HepG2 (cell line): ENCODE measurements at regions not wholly inside any gene's neighbourhood (a gene's known extent, or its start where the extent isn't known, plus 50 kb on each side); places are given as distances from the start of the nearest gene placed in this dataset.

ENCODE experiments used
- ATAC-seq: fragments of 200-7000 bp; cut with Tn5 transposase; 3 replicates; pipeline ENCODE4 v1.9.1; 2020; ENCODE audit warnings: mild to moderate bottlenecking, moderate library complexity
- BruUV-seq: library from RNA; stranded (reverse); fragments of 400-500 nt; replicated peaks from 2 replicates; lab custom pipeline; 2021; lab: Mats Ljungman, UMichigan
- CTCF ChIA-PET: fragments of 300-600 bp; formaldehyde crosslinking; extraction: SDS; loops from one replicate; lab custom pipeline; 2021; ENCODE audit warnings: low total read pairs, inconsistent platforms, low intra/inter-chr PET ratio; lab: Yijun Ruan, JAX
- POLR2A ChIA-PET: fragments of 350-600 bp; sonication (Branson Sonifier 250); formaldehyde crosslinking; loops from one replicate; lab custom pipeline; 2020; ENCODE audit warnings: antibody characterized with exemption, inconsistent platforms; lab: Yijun Ruan, JAX
- DNase-seq: peaks from one replicate; pipeline ENCODE4 v3.0.0-alpha.2; 2015; ENCODE audit warnings: low spot score
- FAIRE-seq: peaks from 3 replicates; lab custom pipeline; 2011; peaks lifted over from hg19 to GRCh38; lab: Jason Lieb, UNC
- H2AFZ ChIP-seq: one replicate; pipeline ENCODE4 v1.6.1; 2011; ENCODE audit warnings: low read length, inconsistent platforms
- H3K27ac ChIP-seq: fragments of 300-600 bp; 3 replicates; pipeline ENCODE4 v1.8.0; 2011; ENCODE audit warnings: mixed run types, mild to moderate bottlenecking, mixed read lengths, low read length, inconsistent platforms; ENCODE audit not compliant: insufficient read depth; ENCODE audit errors: extremely low read length
- H3K27me3 ChIP-seq, 2 experiments: fragments of 200-600 bp in 1 of 2; 2 replicates in 1 of 2; 3 replicates in 1 of 2; pipeline versions ENCODE4 v1.6.0 to v1.8.0; 2011; ENCODE audit warnings: low read length in 2 of 2, mild to moderate bottlenecking in 2 of 2, moderate library complexity in 2 of 2, inconsistent platforms in 1 of 2; ENCODE audit not compliant: insufficient read depth in 2 of 2, control insufficient read depth in 1 of 2
- H3K36me3 ChIP-seq, 2 experiments: fragments of 200-600 bp in 1 of 2; replicated peaks in 1 of 2; 2 replicates in 1 of 2; 3 replicates in 1 of 2; pipeline versions ENCODE4 v1.5.1 to v1.8.0; 2011; ENCODE audit warnings: low read length in 2 of 2, inconsistent platforms in 1 of 2; ENCODE audit not compliant: insufficient read depth in 2 of 2, control insufficient read depth in 1 of 2
- H3K4me1 ChIP-seq: 2 replicates; pipeline ENCODE4 v1.5.1; 2012; ENCODE audit warnings: low read length, inconsistent platforms; ENCODE audit not compliant: insufficient read depth
- H3K4me2 ChIP-seq: 2 replicates; pipeline ENCODE4 v1.6.0; 2011; ENCODE audit warnings: low read depth, low read length, inconsistent platforms
- H3K4me3 ChIP-seq, 3 experiments: fragments of 200-600 bp in 1 of 3; sonication (generic), shearing (Covaris generic) in 1 of 3; replicated peaks in 1 of 3; 2 replicates each; pipeline ENCODE4 v1.5.1; 2011 to 2016; ENCODE audit warnings: low read length in 3 of 3, inconsistent platforms in 2 of 3, low read depth in 2 of 3, mild to moderate bottlenecking in 2 of 3, control low read depth in 1 of 3, mixed read lengths in 1 of 3; ENCODE audit not compliant: insufficient read depth in 1 of 3
- H3K79me2 ChIP-seq: one replicate; pipeline ENCODE4 v1.6.1; 2011; ENCODE audit warnings: low read length, inconsistent platforms; ENCODE audit not compliant: insufficient read depth
- H3K9ac ChIP-seq: 2 replicates; pipeline ENCODE4 v1.6.0; 2011; ENCODE audit warnings: mild to moderate bottlenecking, low read depth, low read length, inconsistent platforms; ENCODE audit not compliant: insufficient read depth
- H3K9me3 ChIP-seq: 2 replicates; pipeline ENCODE4 v1.5.1; 2012; ENCODE audit warnings: mild to moderate bottlenecking, low read length
- H4K20me1 ChIP-seq: 2 replicates; pipeline ENCODE4 v1.6.0; 2011; ENCODE audit warnings: inconsistent platforms, mild to moderate bottlenecking, low read length, moderate library complexity; ENCODE audit not compliant: insufficient read depth
- ARNT ChIP-seq: fragments of 450-650 bp; IDR thresholded peaks from 2 replicates; pipeline ENCODE4 v1.6.1; 2017
- CREB3 ChIP-seq: sonication (generic); formaldehyde crosslinking; IDR thresholded peaks from 2 replicates; pipeline ENCODE4 v1.5.0; 2020; ENCODE audit warnings: missing genetic modification reagents
- FLYWCH1 ChIP-seq: sonication (generic); formaldehyde crosslinking; IDR thresholded peaks from 2 replicates; pipeline ENCODE4 v1.8.1; 2023; ENCODE audit warnings: mild to moderate bottlenecking, missing genetic modification reagents
- GABPA ChIP-seq, 2 experiments: IDR thresholded peaks; 2 replicates each; pipeline ENCODE4 v1.6.1; 2011 to 2016; ENCODE audit warnings: low read depth in 2 of 2, low read length in 1 of 2, missing biosample characterization in 1 of 2, missing genetic modification characterization in 1 of 2
- IKZF1 ChIP-seq: fragments of 450-650 bp; IDR thresholded peaks from 2 replicates; pipeline ENCODE4 v1.7.1; 2016
- NFE2L2 ChIP-seq: fragments of 150-350 bp; IDR thresholded peaks from 2 replicates; pipeline ENCODE4 v1.6.1; 2014; ENCODE audit warnings: low read length
- NR2F2 ChIP-seq: IDR thresholded peaks from 2 replicates; pipeline ENCODE4 v1.6.1; 2012; ENCODE audit warnings: low read depth, inconsistent platforms, borderline replicate concordance
- PRDM15 ChIP-seq: sonication (generic); formaldehyde crosslinking; IDR thresholded peaks from 2 replicates; pipeline ENCODE4 v1.4.0; 2020; ENCODE audit warnings: missing genetic modification reagents
- RELA ChIP-seq: sonication (generic); formaldehyde crosslinking; IDR thresholded peaks from 2 replicates; pipeline ENCODE4 v1.4.0; 2020; ENCODE audit warnings: missing genetic modification reagents
- SIN3A ChIP-seq: IDR thresholded peaks from 2 replicates; pipeline ENCODE4 v1.6.1; 2011; ENCODE audit warnings: low read depth, mild to moderate bottlenecking, control low read depth, low read length, borderline replicate concordance
- SMAD3 ChIP-seq: sonication (generic); formaldehyde crosslinking; IDR thresholded peaks from 2 replicates; pipeline ENCODE4 v1.4.0; 2020; ENCODE audit warnings: missing genetic modification reagents
- ZBTB46 ChIP-seq: sonication (generic); formaldehyde crosslinking; IDR thresholded peaks from 2 replicates; pipeline ENCODE4 v1.4.0; 2020; ENCODE audit warnings: mild to moderate bottlenecking, missing genetic modification reagents, borderline replicate concordance
- ZMYM4 ChIP-seq: sonication (generic); formaldehyde crosslinking; IDR thresholded peaks from 2 replicates; pipeline ENCODE4 v1.8.1; 2023; ENCODE audit warnings: mild to moderate bottlenecking, missing genetic modification reagents
- ZNF138 ChIP-seq: sonication (generic); formaldehyde crosslinking; IDR thresholded peaks from 2 replicates; pipeline ENCODE4 v1.5.0; 2020; ENCODE audit warnings: mild to moderate bottlenecking, low read depth, missing genetic modification reagents
- ZNF263 ChIP-seq: sonication (generic); formaldehyde crosslinking; IDR thresholded peaks from 2 replicates; pipeline ENCODE4 v1.4.0; 2020; ENCODE audit warnings: missing genetic modification reagents
- ZNF432 ChIP-seq: sonication (generic); formaldehyde crosslinking; IDR thresholded peaks from 2 replicates; pipeline ENCODE4 v1.5.0; 2020; ENCODE audit warnings: missing genetic modification reagents, mild to moderate bottlenecking, borderline replicate concordance
- ZNF543 ChIP-seq: sonication (generic); formaldehyde crosslinking; IDR thresholded peaks from 2 replicates; pipeline ENCODE4 v1.4.0; 2020; ENCODE audit warnings: mild to moderate bottlenecking, missing genetic modification reagents
- ZNF557 ChIP-seq: sonication (generic); formaldehyde crosslinking; IDR thresholded peaks from 2 replicates; pipeline ENCODE4 v1.4.0; 2020; ENCODE audit warnings: missing genetic modification reagents
- ZNF746 ChIP-seq: sonication (generic); formaldehyde crosslinking; IDR thresholded peaks from 2 replicates; pipeline ENCODE4 v1.8.0; 2022; ENCODE audit warnings: mild to moderate bottlenecking, missing genetic modification reagents
- WGBS: methylation state at CpG from one replicate; pipeline ENCODE4 v1.1.6; 2017; ENCODE audit warnings: low lambda C conversion rate; 5-methylcytosine and 5-hydroxymethylcytosine counted together
- in situ Hi-C: cut with HindIII; loops from 2 replicates; pipeline ENCODE4 v1.10.0; 2017; ENCODE audit warnings: low pct_unique_long_range_greater_than_20kb; ENCODE audit not compliant: extremely low pct_ligation_motif_present
- intact Hi-C: fragments of 100-400 bp; cut with micrococcal nuclease; formaldehyde crosslinking; loops from one replicate; pipeline ENCODE4 v1.10.0; 2022; ENCODE audit not compliant: unreplicated experiment

- no peak for ATAC-seq
- no peak overlapping the region for H2AFZ ChIP-seq
- H3K9ac ChIP-seq: no peak overlapping the region
- no TSS peak for BruUV-seq
- 31% methylated on average over 1 of the region's 1 CpG for WGBS
- no peaks in the 10 kb centered on the region for H3K36me3 ChIP-seq
- no peaks in the 10 kb centered on the region for H4K20me1 ChIP-seq
- in situ Hi-C loops: no loop called here
- no peak overlapping the region for H3K27ac ChIP-seq
- H3K27me3 ChIP-seq: no peaks in the 10 kb centered on the region
- CTCF ChIA-PET: no interaction called here
- H3K79me2 ChIP-seq: no peaks in the 10 kb centered on the region
- TF ChIP-seq NR2F2 (no peak), PRDM15 (CRISPR knock-in tag) (no peak), GABPA (IDR thresholded peaks at IDR 0.05; ENCODE audit: low read depth, low read length) (no peak), GABPA (CRISPR knock-in tag; IDR thresholded peaks at IDR 0.05; ENCODE audit: low read depth) (no peak), ZNF557 (CRISPR knock-in tag) (no peak), ZNF432 (CRISPR knock-in tag) (no peak), CREB3 (no peak), SMAD3 (no peak), ZNF138 (CRISPR knock-in tag) (no peak), ZNF543 (no peak), NFE2L2 (no peak), FLYWCH1 (no peak), ZNF263 (CRISPR knock-in tag) (no peak), RELA (CRISPR knock-in tag) (no peak), IKZF1 (no peak), ZMYM4 (no peak), ZBTB46 (CRISPR knock-in tag) (no peak), ARNT (no peak), SIN3A (no peak), ZNF746 (CRISPR knock-in tag) (no peak)
- intact Hi-C loops: no loop called here
- H3K4me2 ChIP-seq: no peak overlapping the region
- POLR2A ChIA-PET: no interaction called here
- FAIRE-seq: no peak
- no peaks in the 10 kb centered on the region for H3K4me1 ChIP-seq
- no peak for DNase-seq
- no peaks in the 10 kb centered on the region for H3K9me3 ChIP-seq
- H3K4me3 ChIP-seq: no peak overlapping the region
These were observed 164.7 kb upstream of the RIMS1 start for GRCh38 chr6:71721642-71722041.
